ENCODE measurements at regions not wholly inside any gene's neighbourhood (a gene's known extent, or its start where the extent isn't known, plus 50 kb on each side); places are given as distances from the start of the nearest gene placed in this dataset.
"Not testable (repeated sequence)": the region's sequence is repeated elsewhere in the genome, so short reads cannot be mapped to it uniquely, and the experiment has no call there.

GRCh38 chr14:30243207-30243606 lies 315.6 kb upstream of the PRKD1 start (continued):
- TF ChIP-seq REST (IDR thresholded peaks at IDR 0.05; ENCODE audit: low read depth, low read length) (no peak), RCOR1 (IDR thresholded peaks at IDR 0.05; ENCODE audit: low read length) (no peak), FOSL2 (IDR thresholded peaks at IDR 0.05; ENCODE audit: borderline replicate concordance, low read depth) (no peak), ELF1 (IDR thresholded peaks at IDR 0.05) (no peak), JUND (IDR thresholded peaks at IDR 0.05) (no peak), GATA2 (CRISPR knock-in tag; IDR thresholded peaks at IDR 0.05) (no peak)

- no peaks in the 10 kb centered on the region for H3K9me2 ChIP-seq
- no peak for TF ChIP-seq TCF12 (IDR thresholded peaks at IDR 0.05)
- TF ChIP-seq RXRA (IDR thresholded peaks at IDR 0.05; ENCODE audit: borderline replicate concordance, low read depth) = no peak
- no peak for TF ChIP-seq FOSL2 (IDR thresholded peaks at IDR 0.05; ENCODE audit: borderline replicate concordance, low read depth)
- TF ChIP-seq FOXM1 (IDR thresholded peaks at IDR 0.05; ENCODE audit: low read depth) = no peak
- TF ChIP-seq EZH2phosphoT487 (IDR thresholded peaks at IDR 0.05; ENCODE audit: borderline replicate concordance, low read depth) = no peak
- TF ChIP-seq EP300 (IDR thresholded peaks at IDR 0.05; ENCODE audit: borderline replicate concordance in 1 of 2, low read depth in 1 of 2, low read length in 1 of 2) = no peak
- no peak for TF ChIP-seq TAF1 (IDR thresholded peaks at IDR 0.05; ENCODE audit: borderline replicate concordance, low read depth, low read length)
- TF ChIP-seq, protein P1, sequence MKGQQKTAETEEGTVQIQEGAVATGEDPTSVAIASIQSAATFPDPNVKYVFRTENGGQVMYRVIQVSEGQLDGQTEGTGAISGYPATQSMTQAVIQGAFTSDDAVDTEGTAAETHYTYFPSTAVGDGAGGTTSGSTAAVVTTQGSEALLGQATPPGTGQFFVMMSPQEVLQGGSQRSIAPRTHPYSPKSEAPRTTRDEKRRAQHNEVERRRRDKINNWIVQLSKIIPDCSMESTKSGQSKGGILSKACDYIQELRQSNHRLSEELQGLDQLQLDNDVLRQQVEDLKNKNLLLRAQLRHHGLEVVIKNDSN (IDR thresholded peaks at IDR 0.05; ENCODE audit: borderline replicate concordance, low read depth) = no peak
- TF ChIP-seq FOXJ3 (CRISPR knock-in tag; IDR thresholded peaks at IDR 0.05) = no peak
- no peak for TF ChIP-seq NFIC (IDR thresholded peaks at IDR 0.05; ENCODE audit: borderline replicate concordance)
- TF ChIP-seq, protein P2, sequence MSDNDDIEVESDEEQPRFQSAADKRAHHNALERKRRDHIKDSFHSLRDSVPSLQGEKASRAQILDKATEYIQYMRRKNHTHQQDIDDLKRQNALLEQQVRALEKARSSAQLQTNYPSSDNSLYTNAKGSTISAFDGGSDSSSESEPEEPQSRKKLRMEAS (IDR thresholded peaks at IDR 0.05; ENCODE audit: low read depth) = no peak
- no peak for TF ChIP-seq ELF1 (IDR thresholded peaks at IDR 0.05)
- no peaks in the 10 kb centered on the region for H3F3A ChIP-seq (replicated peaks; ENCODE audit: insufficient read depth)
- no peaks in the 10 kb centered on the region; the same call in 1 of the 2 replicates for H3K27me3 ChIP-seq (ENCODE audit: insufficient read depth)
- no peaks in the 10 kb centered on the region for H3K9me3 ChIP-seq
- H4K20me1 ChIP-seq (ENCODE audit: insufficient read depth) = no peaks in the 10 kb centered on the region
- CTCF ChIA-PET = no interaction called here
- no peak overlapping the region for H2AFZ ChIP-seq (ENCODE audit: low read depth)
- no peak overlapping the region for H3K27ac ChIP-seq (ENCODE audit: low read depth in 2 of 2, low read length in 1 of 2)
- DNase-seq = no peak
- H3K4me1 ChIP-seq (ENCODE audit: control insufficient read depth in 1 of 2, insufficient read depth in 2 of 2, low read depth in 1 of 2, low read length in 1 of 2) = no peaks in the 10 kb centered on the region
- 0% methylated on average over 1 of the region's 1 CpG for WGBS (ENCODE audit: low lambda C conversion rate)
- no peaks in the 10 kb centered on the region for H3K79me2 ChIP-seq (ENCODE audit: insufficient read depth)
- H3K36me3 ChIP-seq (replicated peaks in 1 of 2; ENCODE audit: control insufficient read depth in 1 of 2, insufficient read depth in 2 of 2, low read length in 1 of 2) = no peaks in the 10 kb centered on the region
- no peak overlapping the region for H3K4me3 ChIP-seq (ENCODE audit: low read depth in 2 of 2, low read length in 1 of 2)
- no peak overlapping the region for H3K9ac ChIP-seq
- H3K4me2 ChIP-seq = no peak overlapping the region
- POLR2A ChIA-PET = no interaction called here
Measured at GRCh38 chr14:30243805-30244204, 315.2 kb upstream of the G2E3 start.

- H3K9ac ChIP-seq; DNase-seq; H3K4me3 ChIP-seq (ENCODE audit: low read depth in 2 of 2, low read length in 1 of 2); H3K79me2 ChIP-seq (ENCODE audit: insufficient read depth); H3K9me2 ChIP-seq; H3K9me3 ChIP-seq; CTCF ChIA-PET; H3K4me2 ChIP-seq; POLR2A ChIA-PET; H2AFZ ChIP-seq (ENCODE audit: low read depth); H3F3A ChIP-seq (replicated peaks; ENCODE audit: insufficient read depth); H4K20me1 ChIP-seq (ENCODE audit: insufficient read depth); H3K4me1 ChIP-seq (ENCODE audit: control insufficient read depth in 1 of 2, insufficient read depth in 2 of 2, low read depth in 1 of 2, low read length in 1 of 2); H3K36me3 ChIP-seq (replicated peaks in 1 of 2; ENCODE audit: control insufficient read depth in 1 of 2, insufficient read depth in 2 of 2, low read length in 1 of 2); H3K27ac ChIP-seq (ENCODE audit: low read depth in 2 of 2, low read length in 1 of 2); H3K27me3 ChIP-seq (ENCODE audit: insufficient read depth): not testable (repeated sequence)
- WGBS (ENCODE audit: low lambda C conversion rate) = 19% methylated on average over 4 of the region's 4 CpGs
Measured at GRCh38 chr14:30244348-30244747, 314.6 kb upstream of the G2E3 start.

All from SK-N-SH (cell line).